ENCODE measurements at regions not wholly inside any gene's neighbourhood (a gene's known extent, or its start where the extent isn't known, plus 50 kb on each side); places are given as distances from the start of the nearest gene placed in this dataset.
A peak's percentile ranks its signal among the peaks of the same experiment; 100 is the strongest.

GRCh38 chr13:34349091-34349722 lies 531.3 kb downstream of the RFC3 start:
- no peak overlapping the region for H4K8ac ChIP-seq (ENCODE audit: low read depth, low read length)
- no peaks in the 10 kb centered on the region for H3K79me1 ChIP-seq (ENCODE audit: low read depth, low read length)
- H3K36me3 ChIP-seq (replicated peaks in 1 of 2; ENCODE audit: control insufficient read depth in 2 of 2, insufficient read depth in 2 of 2, low read length in 2 of 2), result no peaks in the 10 kb centered on the region
- H3K27me3 ChIP-seq (ENCODE audit: control insufficient read depth in 3 of 3, insufficient read depth in 3 of 3, low read depth in 1 of 3, low read length in 3 of 3), result no peaks in the 10 kb centered on the region
- H2BK120ac ChIP-seq (ENCODE audit: low read depth, low read length), result no peak overlapping the region
- H3K4me1 ChIP-seq (ENCODE audit: control insufficient read depth in 2 of 2, insufficient read depth in 1 of 2, low read depth in 1 of 2, low read length in 2 of 2), result no peaks in the 10 kb centered on the region
- no peak overlapping the region for H4K91ac ChIP-seq (ENCODE audit: low read depth, low read length, poor library complexity)
- DNase-seq (ENCODE audit: low spot score), result no peak
- no peaks in the 10 kb centered on the region for H3K9me3 ChIP-seq (replicated peaks in 1 of 2; ENCODE audit: control insufficient read depth in 2 of 2, insufficient read depth in 1 of 2, low read depth in 1 of 2, low read length in 2 of 2)
- no peak overlapping the region for H3K27ac ChIP-seq (replicated peaks; ENCODE audit: low read length)
- H3K18ac ChIP-seq (ENCODE audit: low read length), result no peak overlapping the region
- no peak overlapping the region for H3K23ac ChIP-seq (ENCODE audit: low read depth, low read length, poor library complexity)
- H3K4me2 ChIP-seq (ENCODE audit: insufficient read depth, low read length, poor library complexity, severe bottlenecking), result no peak overlapping the region
- H2AK5ac ChIP-seq (ENCODE audit: low read depth, low read length), result no peak overlapping the region
- H3K4me3 ChIP-seq (ENCODE audit: low read length in 2 of 2), result no peak overlapping the region
- H2AFZ ChIP-seq (ENCODE audit: low read length), result no peak overlapping the region
- no peak overlapping the region for H2BK12ac ChIP-seq (ENCODE audit: low read length)
- H3K9ac ChIP-seq (ENCODE audit: low read depth, low read length, poor library complexity), result no peak overlapping the region
- H2BK15ac ChIP-seq (ENCODE audit: low read length), result no peak overlapping the region
- no peak overlapping the region for H3K4ac ChIP-seq (ENCODE audit: low read length)
- H3K14ac ChIP-seq (ENCODE audit: low read length), result no peak overlapping the region
- WGBS, 2 donors (ENCODE audit: extremely low coverage in 2 of 2, insufficient read length in 2 of 2, insufficient replicate concordance in 1 of 2), result no CpG with 5 or more reads among the region's 1 CpG
- no peak overlapping the region for H2BK5ac ChIP-seq (ENCODE audit: low read length)

GRCh38 chr13:34350671-34351070 lies 532.7 kb downstream of the RFC3 start:
- H2BK120ac ChIP-seq (ENCODE audit: low read depth, low read length), result no peak overlapping the region
- no peaks in the 10 kb centered on the region for H3K36me3 ChIP-seq (replicated peaks in 1 of 2; ENCODE audit: control insufficient read depth in 2 of 2, insufficient read depth in 2 of 2, low read length in 2 of 2)
- no peaks in the 10 kb centered on the region for H3K4me1 ChIP-seq (ENCODE audit: control insufficient read depth in 2 of 2, insufficient read depth in 1 of 2, low read depth in 1 of 2, low read length in 2 of 2)
- no peak overlapping the region for H3K27ac ChIP-seq (replicated peaks; ENCODE audit: low read length)
- no peak overlapping the region for H3K4ac ChIP-seq (ENCODE audit: low read length)
- H3K9me3 ChIP-seq (replicated peaks in 1 of 2; ENCODE audit: control insufficient read depth in 2 of 2, insufficient read depth in 1 of 2, low read depth in 1 of 2, low read length in 2 of 2), result no peaks in the 10 kb centered on the region
- H3K4me3 ChIP-seq (ENCODE audit: low read length in 2 of 2), result no peak overlapping the region
- no peaks in the 10 kb centered on the region for H3K79me1 ChIP-seq (ENCODE audit: low read depth, low read length)
- no peak for DNase-seq (ENCODE audit: low spot score)
- H2AK5ac ChIP-seq (ENCODE audit: low read depth, low read length), result no peak overlapping the region
- H3K14ac ChIP-seq (ENCODE audit: low read length), result peak overlapping the region; percentile 50
- no peaks in the 10 kb centered on the region for H3K27me3 ChIP-seq (ENCODE audit: control insufficient read depth in 3 of 3, insufficient read depth in 3 of 3, low read depth in 1 of 3, low read length in 3 of 3)
- H4K91ac ChIP-seq (ENCODE audit: low read depth, low read length, poor library complexity), result no peak overlapping the region
- no peak overlapping the region for H2BK15ac ChIP-seq (ENCODE audit: low read length)
- no peak overlapping the region for H2BK12ac ChIP-seq (ENCODE audit: low read length)
- no peak overlapping the region for H3K18ac ChIP-seq (ENCODE audit: low read length)
- H3K4me2 ChIP-seq (ENCODE audit: insufficient read depth, low read length, poor library complexity, severe bottlenecking), result no peak overlapping the region
- H2BK5ac ChIP-seq (ENCODE audit: low read length), result no peak overlapping the region
- WGBS, 2 donors (ENCODE audit: extremely low coverage in 2 of 2, insufficient read length in 2 of 2, insufficient replicate concordance in 1 of 2), result no CpG with 5 or more reads among the region's 3 CpGs
- H4K8ac ChIP-seq (ENCODE audit: low read depth, low read length), result no peak overlapping the region
- no peak overlapping the region for H3K23ac ChIP-seq (ENCODE audit: low read depth, low read length, poor library complexity)
- no peak overlapping the region for H3K9ac ChIP-seq (ENCODE audit: low read depth, low read length, poor library complexity)
- no peak overlapping the region for H2AFZ ChIP-seq (ENCODE audit: low read length)

- H2BK120ac ChIP-seq (ENCODE audit: low read depth, low read length), result no peak overlapping the region
- H3K4ac ChIP-seq (ENCODE audit: low read length), result no peak overlapping the region
- H3K79me1 ChIP-seq (ENCODE audit: low read depth, low read length), result no peaks in the 10 kb centered on the region
- no peaks in the 10 kb centered on the region for H3K4me1 ChIP-seq (ENCODE audit: control insufficient read depth in 2 of 2, insufficient read depth in 1 of 2, low read depth in 1 of 2, low read length in 2 of 2)
- no peak overlapping the region for H2AK5ac ChIP-seq (ENCODE audit: low read depth, low read length)
- H2BK12ac ChIP-seq (ENCODE audit: low read length), result no peak overlapping the region
- no peak overlapping the region for H3K18ac ChIP-seq (ENCODE audit: low read length)
- no peak overlapping the region for H2BK15ac ChIP-seq (ENCODE audit: low read length)
- no peak overlapping the region for H3K9ac ChIP-seq (ENCODE audit: low read depth, low read length, poor library complexity)
- H3K4me3 ChIP-seq (ENCODE audit: low read length in 2 of 2), result no peak overlapping the region
- H2AFZ ChIP-seq (ENCODE audit: low read length), result no peak overlapping the region
- H3K14ac ChIP-seq (ENCODE audit: low read length), result no peak overlapping the region
- no peak overlapping the region for H4K8ac ChIP-seq (ENCODE audit: low read depth, low read length)
- DNase-seq (ENCODE audit: low spot score), result no peak
- no peak overlapping the region for H2BK5ac ChIP-seq (ENCODE audit: low read length)
- H3K9me3 ChIP-seq (replicated peaks in 1 of 2; ENCODE audit: control insufficient read depth in 2 of 2, insufficient read depth in 1 of 2, low read depth in 1 of 2, low read length in 2 of 2), result no peaks in the 10 kb centered on the region
- no peaks in the 10 kb centered on the region for H3K27me3 ChIP-seq (ENCODE audit: control insufficient read depth in 3 of 3, insufficient read depth in 3 of 3, low read depth in 1 of 3, low read length in 3 of 3)
- no peak overlapping the region for H3K23ac ChIP-seq (ENCODE audit: low read depth, low read length, poor library complexity)
- no peaks in the 10 kb centered on the region for H3K36me3 ChIP-seq (replicated peaks in 1 of 2; ENCODE audit: control insufficient read depth in 2 of 2, insufficient read depth in 2 of 2, low read length in 2 of 2)
- no peak overlapping the region for H4K91ac ChIP-seq (ENCODE audit: low read depth, low read length, poor library complexity)
- WGBS, 2 donors (ENCODE audit: extremely low coverage in 2 of 2, insufficient read length in 2 of 2, insufficient replicate concordance in 1 of 2), result 100% methylated on average over 3 of the region's 3 CpGs
- no peak overlapping the region for H3K27ac ChIP-seq (replicated peaks; ENCODE audit: low read length)
- H3K4me2 ChIP-seq (ENCODE audit: insufficient read depth, low read length, poor library complexity, severe bottlenecking), result no peak overlapping the region
Observed at GRCh38 chr13:34351134-34351533, 533.2 kb downstream of the RFC3 start.

GRCh38 chr13:34352958-34353357 lies 535.0 kb downstream of the RFC3 start:
- Histone ChIP-seq H3K4me3 (ENCODE audit: low read length in 2 of 2) (no peak overlapping the region), H3K14ac (ENCODE audit: low read length) (no peak overlapping the region), H3K4ac (ENCODE audit: low read length) (no peak overlapping the region), H3K4me2 (ENCODE audit: insufficient read depth, low read length, poor library complexity, severe bottlenecking) (no peak overlapping the region), H3K27me3 (ENCODE audit: control insufficient read depth in 3 of 3, insufficient read depth in 3 of 3, low read depth in 1 of 3, low read length in 3 of 3) (no peaks in the 10 kb centered on the region), H3K18ac (ENCODE audit: low read length) (no peak overlapping the region), H3K27ac (replicated peaks; ENCODE audit: low read length) (no peak overlapping the region), H4K91ac (ENCODE audit: low read depth, low read length, poor library complexity) (no peak overlapping the region), H2BK5ac (ENCODE audit: low read length) (no peak overlapping the region), H3K36me3 (replicated peaks in 1 of 2; ENCODE audit: control insufficient read depth in 2 of 2, insufficient read depth in 2 of 2, low read length in 2 of 2) (no peaks in the 10 kb centered on the region), H3K79me1 (ENCODE audit: low read depth, low read length) (no peaks in the 10 kb centered on the region), H3K4me1 (ENCODE audit: control insufficient read depth in 2 of 2, insufficient read depth in 1 of 2, low read depth in 1 of 2, low read length in 2 of 2) (no peaks in the 10 kb centered on the region), H4K8ac (ENCODE audit: low read depth, low read length) (no peak overlapping the region), H2BK120ac (ENCODE audit: low read depth, low read length) (no peak overlapping the region), H3K23ac (ENCODE audit: low read depth, low read length, poor library complexity) (no peak overlapping the region), H3K9me3 (replicated peaks in 1 of 2; ENCODE audit: control insufficient read depth in 2 of 2, insufficient read depth in 1 of 2, low read depth in 1 of 2, low read length in 2 of 2) (no peaks in the 10 kb centered on the region), H2BK15ac (ENCODE audit: low read length) (no peak overlapping the region), H3K9ac (ENCODE audit: low read depth, low read length, poor library complexity) (no peak overlapping the region), H2BK12ac (ENCODE audit: low read length) (no peak overlapping the region), H2AFZ (ENCODE audit: low read length) (no peak overlapping the region), H2AK5ac (ENCODE audit: low read depth, low read length) (no peak overlapping the region)
- WGBS, 2 donors (ENCODE audit: extremely low coverage in 2 of 2, insufficient read length in 2 of 2, insufficient replicate concordance in 1 of 2), result no CpG with 5 or more reads among the region's 4 CpGs
- no peak for DNase-seq (ENCODE audit: low spot score)

Measured in neuronal stem cell (in vitro differentiated cells).